NK-92 treated with Interleukin-12 subunit alpha and Interleukin-12 subunit beta, amount 100 ng/mL, for 24 hours (cell line): ENCODE measurements at regions not wholly inside any gene's neighbourhood (a gene's known extent, or its start where the extent isn't known, plus 50 kb on each side); places are given as distances from the start of the nearest gene placed in this dataset.
"Not testable (repeated sequence)": the region's sequence is repeated elsewhere in the genome, so short reads cannot be mapped to it uniquely, and the experiment has no call there.

Source experiments
- DNase-seq: peaks from one replicate; lab custom pipeline; 2025; lab: John Stamatoyannopoulos, UW

- DNase-seq, result no peak
Measured at GRCh38 chr6:122859676-122860075, 70.6 kb downstream of the SMPDL3A start.

- no peak for DNase-seq
Measured at GRCh38 chr6:122861594-122861993, 72.5 kb downstream of the SMPDL3A start.

- DNase-seq, result no peak
Measured at GRCh38 chr6:122868137-122868536, 79.1 kb downstream of the SMPDL3A start.

- DNase-seq, result peak; percentile 19
Measured at GRCh38 chr6:122869437-122870024, 80.5 kb downstream of the SMPDL3A start.

GRCh38 chr6:122871079-122871478, 82.0 kb downstream of the SMPDL3A start:
- no peak for DNase-seq

GRCh38 chr6:122872311-122872710, 83.3 kb downstream of the SMPDL3A start:
- DNase-seq, result no peak

- no peak for DNase-seq
Measured at GRCh38 chr6:122877302-122877701, 88.2 kb downstream of the SMPDL3A start.

- DNase-seq, result no peak
Measured at GRCh38 chr6:122878796-122879195, 89.7 kb downstream of the SMPDL3A start.

- DNase-seq, result no peak
Measured at GRCh38 chr6:122886481-122886880, 97.4 kb downstream of the SMPDL3A start.

GRCh38 chr6:122887941-122888340, 98.9 kb downstream of the SMPDL3A start:
- no peak for DNase-seq

- DNase-seq, result not testable (repeated sequence)
Measured at GRCh38 chr6:122888680-122889079, 99.6 kb downstream of the SMPDL3A start.

- no peak for DNase-seq
Measured at GRCh38 chr6:122890250-122890649, 101.2 kb downstream of the SMPDL3A start.

- DNase-seq, result no peak
Measured at GRCh38 chr6:122894791-122895190, 101.2 kb upstream of the CLVS2 start.

GRCh38 chr6:122902326-122902725, 93.7 kb upstream of the CLVS2 start:
- DNase-seq, result no peak

GRCh38 chr6:122903266-122903915, 92.6 kb upstream of the CLVS2 start:
- no peak for DNase-seq

- no peak for DNase-seq
Measured at GRCh38 chr6:122904166-122904565, 91.9 kb upstream of the CLVS2 start.

GRCh38 chr6:122913558-122913957, 82.5 kb upstream of the CLVS2 start:
- DNase-seq, result no peak

- no peak for DNase-seq
Measured at GRCh38 chr6:122918714-122919113, 77.3 kb upstream of the CLVS2 start.

GRCh38 chr6:122930252-122931180, 65.5 kb upstream of the CLVS2 start:
- DNase-seq, result no peak

GRCh38 chr6:122931916-122932315, 64.1 kb upstream of the CLVS2 start:
- DNase-seq, result no peak

- not testable (repeated sequence) for DNase-seq
Measured at GRCh38 chr6:122944936-122945335, 51.1 kb upstream of the CLVS2 start.
